ENCODE measurements at regions not wholly inside any gene's neighbourhood (a gene's known extent, or its start where the extent isn't known, plus 50 kb on each side); places are given as distances from the start of the nearest gene placed in this dataset.

DNA sequence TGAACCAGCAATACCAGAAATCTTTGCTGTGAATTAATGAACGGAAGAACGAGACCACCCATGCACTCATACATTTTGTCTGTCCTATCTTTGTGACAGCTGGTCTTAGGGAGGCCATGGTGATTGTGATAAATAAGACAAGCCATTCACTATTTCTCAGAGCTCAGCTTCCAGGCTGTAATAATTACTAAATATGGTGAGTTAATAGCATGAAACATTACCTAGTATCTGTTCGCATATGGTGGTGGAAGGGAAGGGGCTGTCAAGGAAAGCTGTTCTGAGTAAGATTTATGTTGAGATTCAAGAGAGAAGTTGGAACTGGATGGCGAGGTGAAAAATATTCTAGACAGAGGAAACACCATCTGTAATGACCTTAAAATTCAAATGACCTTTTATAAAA, 719.0 kb upstream of the ZNF385D start:
- Mint-ChIP-seq H3K36me3 (no peaks in the 10 kb centered on the region), H3K9me3 (peaks cover 0 to 7% of the 10 kb centered on the region in 2 donors), H3K27ac (no peak overlapping the region)
- ATAC-seq (no peak), DNase-seq (ENCODE audit: low spot score in 2 of 2) (no peak)

DNA sequence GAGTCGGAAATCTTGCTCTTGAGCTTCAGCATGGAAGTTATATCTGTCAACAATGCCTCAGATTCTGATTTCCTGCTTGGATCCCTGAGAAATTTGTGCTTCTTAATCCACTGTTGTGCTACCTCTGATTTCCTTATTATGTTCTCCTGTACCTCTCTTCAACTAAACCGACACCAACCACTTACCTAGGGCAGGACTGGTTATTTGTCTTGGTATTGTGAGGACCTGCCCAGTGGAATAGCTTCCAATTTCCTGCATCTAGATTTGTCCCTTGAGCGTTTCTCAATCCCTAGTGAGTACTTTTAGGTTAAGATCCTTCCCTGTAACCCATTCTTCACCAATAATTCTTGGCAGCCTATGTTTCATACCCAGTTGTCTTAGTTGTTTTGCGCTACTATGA, 720.5 kb upstream of the ZNF385D start:
- Mint-ChIP-seq H3K27ac (no peak overlapping the region), H3K36me3 (no peaks in the 10 kb centered on the region), H3K9me3 (peaks cover 4 to 12% of the 10 kb centered on the region in 2 donors)
- DNase-seq (ENCODE audit: low spot score in 2 of 2), result no peak
- ATAC-seq, result no peak

GRCh38 chr3:22474706-22475445, 723.9 kb upstream of the ZNF385D start:
- Mint-ChIP-seq H3K36me3 (no peaks in the 10 kb centered on the region), H3K27ac (no peak overlapping the region), H3K9me3 (peaks cover 4 to 16% of the 10 kb centered on the region in 2 donors)
- no peak for DNase-seq (ENCODE audit: low spot score in 2 of 2)
- ATAC-seq, result no peak

- Mint-ChIP-seq H3K27ac (no peak overlapping the region), H3K36me3 (no peaks in the 10 kb centered on the region), H3K9me3 (peaks cover 4 to 16% of the 10 kb centered on the region in 2 donors)
- ATAC-seq, result no peak
- DNase-seq (ENCODE audit: low spot score in 2 of 2), result no peak
Observed at GRCh38 chr3:22475665-22476240, 724.7 kb upstream of the ZNF385D start.

DNA sequence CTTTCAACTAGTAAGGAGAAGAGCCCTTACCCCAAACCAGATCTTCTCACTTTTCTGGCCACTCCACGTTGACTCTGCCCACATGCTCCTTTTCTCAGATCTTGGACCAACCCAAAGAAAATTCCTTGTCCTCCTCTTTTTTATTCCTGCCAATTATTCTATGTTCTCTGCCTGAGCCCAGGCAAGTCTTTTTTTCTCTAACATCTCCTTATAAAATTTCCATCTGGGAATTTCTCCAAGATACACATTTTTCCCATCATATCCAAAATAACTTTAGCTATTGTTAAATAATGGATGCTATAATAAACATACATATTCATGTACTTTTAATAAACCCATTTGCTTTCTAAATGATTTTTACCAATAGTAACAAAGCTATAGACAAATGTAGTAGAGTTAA, 726.0 kb upstream of the ZNF385D start:
- no peak for ATAC-seq
- H3K27ac Mint-ChIP-seq, result no peak overlapping the region
- DNase-seq (ENCODE audit: low spot score in 2 of 2), result no peak
- no peaks in the 10 kb centered on the region for H3K36me3 Mint-ChIP-seq
- peaks cover 4 to 10% of the 10 kb centered on the region in 2 donors for H3K9me3 Mint-ChIP-seq

DNA sequence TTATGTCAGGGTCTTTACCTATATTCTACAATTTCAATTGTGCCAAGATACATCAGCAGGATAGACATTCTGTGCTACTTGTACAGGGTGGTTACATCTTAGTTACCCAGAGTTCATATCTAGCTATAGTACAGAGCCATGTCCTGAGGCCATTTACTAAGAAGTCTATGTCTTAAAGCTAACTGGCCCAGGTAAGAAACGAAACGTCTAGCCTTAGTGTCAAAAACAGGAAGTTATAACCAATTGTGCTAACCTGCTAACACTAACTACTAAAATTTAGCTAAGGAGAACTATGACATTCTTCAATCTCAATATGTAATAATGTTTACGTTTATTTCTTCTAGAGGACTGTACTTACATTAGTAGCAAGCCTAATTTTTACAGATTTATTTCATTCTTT, 717.2 kb upstream of the UBE2E2 start:
- Mint-ChIP-seq H3K27ac (no peak overlapping the region), H3K9me3 (peaks cover 0 to 9% of the 10 kb centered on the region in 2 donors), H3K36me3 (no peaks in the 10 kb centered on the region)
- no peak for DNase-seq (ENCODE audit: low spot score in 2 of 2)
- no peak for ATAC-seq

- ATAC-seq (no peak), DNase-seq (ENCODE audit: low spot score in 2 of 2) (no peak)
- Mint-ChIP-seq H3K36me3 (no peaks in the 10 kb centered on the region), H3K27ac (no peak overlapping the region), H3K9me3 (peaks cover 0 to 9% of the 10 kb centered on the region in 2 donors)
Observed at GRCh38 chr3:22490747-22491146, 712.4 kb upstream of the UBE2E2 start.

- Mint-ChIP-seq H3K36me3 (no peaks in the 10 kb centered on the region), H3K9me3 (peaks cover 0 to 9% of the 10 kb centered on the region in 2 donors), H3K27ac (no peak overlapping the region)
- no peak for ATAC-seq
- no peak for DNase-seq (ENCODE audit: low spot score in 2 of 2)
Observed at GRCh38 chr3:22491344-22491743, 711.8 kb upstream of the UBE2E2 start.

- no peak for ATAC-seq
Observed at GRCh38 chr3:22492342-22492741, 710.8 kb upstream of the UBE2E2 start.

DNA sequence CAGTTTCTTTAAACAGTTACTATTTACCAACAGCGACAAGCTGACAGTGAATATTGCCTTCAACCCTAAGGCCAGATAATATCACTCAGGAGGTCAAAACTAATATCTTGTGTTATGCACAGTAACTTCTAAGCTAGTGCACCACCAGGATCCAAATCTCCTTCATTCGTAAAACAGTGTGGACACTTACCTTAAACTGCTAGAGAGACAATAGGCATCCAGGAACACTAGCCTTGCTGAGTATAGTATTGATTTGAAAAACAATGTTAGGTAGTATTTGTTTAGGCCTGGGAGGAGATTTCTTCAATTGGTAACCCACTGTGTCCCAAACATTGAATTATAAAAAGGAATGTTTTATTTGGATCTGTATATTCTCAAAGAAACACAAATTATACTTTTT, 707.9 kb upstream of the UBE2E2 start:
- Mint-ChIP-seq H3K27ac (no peak overlapping the region), H3K9me3 (peaks cover 12 to 16% of the 10 kb centered on the region in 2 donors), H3K36me3 (no peaks in the 10 kb centered on the region)
- no peak for ATAC-seq
- no peak for DNase-seq (ENCODE audit: low spot score in 2 of 2)

More at GRCh38 chr3:22492342-22492741, 710.8 kb upstream of the UBE2E2 start:
- Mint-ChIP-seq H3K27ac (no peak overlapping the region), H3K9me3 (peaks cover 0 to 13% of the 10 kb centered on the region in 2 donors), H3K36me3 (no peaks in the 10 kb centered on the region)
- DNase-seq (ENCODE audit: low spot score in 2 of 2), result no peak

DNA sequence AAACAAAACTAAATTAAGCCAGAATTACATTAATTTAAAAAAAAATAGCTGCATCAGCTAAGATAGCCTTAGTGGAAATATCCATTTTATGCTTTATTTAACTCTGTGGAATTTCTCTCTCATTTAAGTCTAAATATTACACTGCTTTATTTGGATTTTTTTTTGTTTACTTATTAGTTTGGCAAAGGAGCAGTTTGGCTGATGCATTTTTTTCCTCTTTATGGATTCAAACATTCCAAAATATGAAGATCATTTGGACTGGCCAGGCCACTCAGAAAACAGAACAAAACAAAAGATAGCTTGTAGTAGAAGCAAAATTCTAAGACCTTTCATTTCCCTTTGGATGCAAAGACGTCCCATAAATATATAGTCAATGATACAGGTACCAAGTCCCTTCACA, 707.3 kb upstream of the UBE2E2 start:
- Mint-ChIP-seq H3K36me3 (no peaks in the 10 kb centered on the region), H3K27ac (no peak overlapping the region), H3K9me3 (peaks cover 12 to 17% of the 10 kb centered on the region in 2 donors)
- DNase-seq (ENCODE audit: low spot score in 2 of 2) (no peak), ATAC-seq (no peak)

- no peak for DNase-seq (ENCODE audit: low spot score in 2 of 2)
- Mint-ChIP-seq H3K27ac (no peak overlapping the region), H3K36me3 (no peaks in the 10 kb centered on the region), H3K9me3 (peaks cover 12 to 19% of the 10 kb centered on the region in 2 donors)
- ATAC-seq, result no peak
Observed at GRCh38 chr3:22496641-22497040, 706.5 kb upstream of the UBE2E2 start.

DNA sequence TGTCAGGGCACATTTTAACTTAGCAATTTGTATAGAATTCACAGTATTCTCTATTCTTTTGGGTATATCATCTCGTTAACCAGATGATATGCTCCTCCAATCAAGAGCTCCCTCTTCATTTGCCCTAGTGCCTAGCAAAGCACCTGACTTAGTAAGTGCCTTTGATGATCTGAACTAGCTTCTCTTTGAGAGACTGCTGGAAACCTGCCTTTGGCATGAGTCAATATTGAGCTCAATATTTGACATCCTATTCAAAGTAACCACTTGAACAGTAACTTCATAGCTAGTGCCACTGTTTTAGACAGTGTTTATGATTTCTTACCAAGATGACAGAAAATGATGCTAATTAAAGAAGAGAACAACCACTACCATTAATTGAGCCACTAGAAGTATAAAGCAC, 696.3 kb upstream of the UBE2E2 start:
- Mint-ChIP-seq H3K36me3 (no peaks in the 10 kb centered on the region), H3K9me3 (peaks cover 10% of the 10 kb centered on the region in 2 donors), H3K27ac (no peak overlapping the region)
- ATAC-seq, result no peak
- DNase-seq (ENCODE audit: low spot score in 2 of 2), result no peak

GRCh38 chr3:22507709-22508108, 695.4 kb upstream of the UBE2E2 start:
- DNase-seq (ENCODE audit: low spot score in 2 of 2) (no peak), ATAC-seq (no peak)
- Mint-ChIP-seq H3K9me3 (peaks cover 5 to 6% of the 10 kb centered on the region in 2 donors), H3K36me3 (no peaks in the 10 kb centered on the region), H3K27ac (no peak overlapping the region)

DNA sequence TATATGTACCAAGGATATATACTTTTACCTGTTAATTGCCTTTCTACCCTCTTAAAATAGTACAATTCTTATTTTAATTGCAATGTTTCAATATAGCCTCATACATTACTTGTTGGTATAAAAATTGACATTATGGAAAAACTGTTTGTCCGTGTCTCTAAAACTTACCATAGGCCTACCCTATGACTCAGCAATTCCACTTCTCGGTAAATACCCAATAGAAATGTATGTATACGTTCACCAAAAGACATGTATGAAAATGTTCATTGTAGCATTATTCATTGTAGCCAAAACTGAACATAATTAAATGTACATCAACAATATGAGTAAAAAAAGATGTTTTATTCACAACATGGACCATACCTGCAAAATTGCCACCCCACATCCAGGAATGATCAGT, 679.2 kb upstream of the UBE2E2 start:
- ATAC-seq (no peak), DNase-seq (ENCODE audit: low spot score in 2 of 2) (no peak)
- no peak overlapping the region for H3K27ac Mint-ChIP-seq
- H3K9me3 Mint-ChIP-seq, result peaks cover 9 to 23% of the 10 kb centered on the region in 2 donors
- no peaks in the 10 kb centered on the region for H3K36me3 Mint-ChIP-seq

GRCh38 chr3:22526266-22526837, 676.8 kb upstream of the UBE2E2 start:
- Mint-ChIP-seq H3K36me3 (no peaks in the 10 kb centered on the region), H3K27ac (no peak overlapping the region), H3K9me3 (peaks cover 9 to 12% of the 10 kb centered on the region in 2 donors)
- no peak for ATAC-seq
- no peak for DNase-seq (ENCODE audit: low spot score in 2 of 2)

DNA sequence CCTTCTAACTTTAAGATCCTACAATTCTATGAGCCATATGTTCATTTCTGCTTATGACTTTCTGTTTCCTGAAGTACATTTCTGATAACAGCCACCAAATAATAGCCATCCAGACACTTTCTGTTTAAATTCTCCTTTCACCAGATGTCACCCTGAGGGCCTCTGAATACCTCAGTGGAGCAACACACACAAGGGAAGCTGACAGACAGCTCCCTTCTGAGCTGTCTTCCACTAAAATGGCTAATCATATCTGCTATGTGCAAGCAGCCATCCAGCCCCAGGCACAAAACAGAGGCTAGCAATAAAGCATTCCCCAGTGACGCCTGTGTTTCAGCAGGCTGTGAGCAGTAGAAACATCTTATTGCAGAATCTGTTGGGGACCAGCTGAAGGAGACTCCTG, 666.6 kb upstream of the UBE2E2 start:
- ATAC-seq (no peak), DNase-seq (ENCODE audit: low spot score in 2 of 2) (no peak)
- Mint-ChIP-seq H3K36me3 (no peaks in the 10 kb centered on the region), H3K27ac (no peak overlapping the region), H3K9me3 (peaks cover 0 to 6% of the 10 kb centered on the region in 2 donors)

- H3K36me3 Mint-ChIP-seq, result no peaks in the 10 kb centered on the region
- ATAC-seq (no peak), DNase-seq (ENCODE audit: low spot score in 2 of 2) (no peak)
- H3K27ac Mint-ChIP-seq, result no peak overlapping the region
- no peaks in the 10 kb centered on the region for H3K9me3 Mint-ChIP-seq
Observed at GRCh38 chr3:22537560-22537959, 665.6 kb upstream of the UBE2E2 start.

Measured in activated naive CD4-positive, alpha-beta T cell treated with anti-CD3 and anti-CD28 coated beads, Interleukin-2, amount 50 U/mL, for 72 hours (primary cell).